Body of pancreas (tissue), 4 donors: ENCODE measurements at regions not wholly inside any gene's neighbourhood (a gene's known extent, or its start where the extent isn't known, plus 50 kb on each side); places are given as distances from the start of the nearest gene placed in this dataset.

ENCODE experiments used
- POLR2A ChIP-seq, 3 donors: fragments of 450-650 bp; IDR thresholded peaks; one replicate each; pipeline ENCODE4 v1.6.1; 2016; ENCODE audit warnings: antibody characterized with exemption in 3 of 3, mild to moderate bottlenecking in 2 of 3
- TF ChIP-seq, protein P1 (sequence below), 7 experiments: fragments of 450-650 bp in 4 of 7; fragments of 200-600 bp in 3 of 7; sonication (generic) in 3 of 7; IDR thresholded peaks; one replicate each; pipeline ENCODE4 v1.5.1; 2016 to 2019; ENCODE audit warnings: antibody characterized with exemption in 7 of 7

DNA sequence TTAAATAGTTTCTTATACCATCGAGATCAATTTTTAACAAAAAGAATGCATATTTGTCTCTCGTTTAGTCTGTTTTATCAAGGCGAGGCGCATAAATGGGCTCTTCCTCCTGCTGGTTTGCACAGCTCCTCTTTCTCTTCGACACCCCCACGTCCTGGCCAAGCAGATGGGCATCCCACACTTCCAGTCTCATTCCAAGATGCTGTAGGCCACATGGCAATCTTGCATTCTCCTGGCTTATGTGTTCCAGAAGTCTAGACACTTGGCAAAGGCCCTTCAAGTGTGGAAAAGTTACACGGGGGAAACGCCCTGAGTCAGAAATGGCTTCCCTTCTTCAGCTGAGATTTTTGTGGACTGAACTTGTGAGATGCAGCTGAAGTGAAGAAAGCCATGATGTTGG lies 447.1 kb downstream of the QKI start:
- TF ChIP-seq, protein P1, sequence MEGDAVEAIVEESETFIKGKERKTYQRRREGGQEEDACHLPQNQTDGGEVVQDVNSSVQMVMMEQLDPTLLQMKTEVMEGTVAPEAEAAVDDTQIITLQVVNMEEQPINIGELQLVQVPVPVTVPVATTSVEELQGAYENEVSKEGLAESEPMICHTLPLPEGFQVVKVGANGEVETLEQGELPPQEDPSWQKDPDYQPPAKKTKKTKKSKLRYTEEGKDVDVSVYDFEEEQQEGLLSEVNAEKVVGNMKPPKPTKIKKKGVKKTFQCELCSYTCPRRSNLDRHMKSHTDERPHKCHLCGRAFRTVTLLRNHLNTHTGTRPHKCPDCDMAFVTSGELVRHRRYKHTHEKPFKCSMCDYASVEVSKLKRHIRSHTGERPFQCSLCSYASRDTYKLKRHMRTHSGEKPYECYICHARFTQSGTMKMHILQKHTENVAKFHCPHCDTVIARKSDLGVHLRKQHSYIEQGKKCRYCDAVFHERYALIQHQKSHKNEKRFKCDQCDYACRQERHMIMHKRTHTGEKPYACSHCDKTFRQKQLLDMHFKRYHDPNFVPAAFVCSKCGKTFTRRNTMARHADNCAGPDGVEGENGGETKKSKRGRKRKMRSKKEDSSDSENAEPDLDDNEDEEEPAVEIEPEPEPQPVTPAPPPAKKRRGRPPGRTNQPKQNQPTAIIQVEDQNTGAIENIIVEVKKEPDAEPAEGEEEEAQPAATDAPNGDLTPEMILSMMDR (IDR thresholded peaks at IDR 0.05), result no peak
- no peak for TF ChIP-seq POLR2A (IDR thresholded peaks at IDR 0.05)
